Glutamatergic neuron (in vitro differentiated cells): ENCODE measurements at regions not wholly inside any gene's neighbourhood (a gene's known extent, or its start where the extent isn't known, plus 50 kb on each side); places are given as distances from the start of the nearest gene placed in this dataset.
A peak's percentile ranks its signal among the peaks of the same experiment; 100 is the strongest.

Experiments used
- DNase-seq: peaks from one replicate; pipeline ENCODE4 v3.0.0; 2022
- H3K27ac Mint-ChIP-seq: one replicate; pipeline ENCODE4 v1.8.0; 2020; ENCODE audit warnings: mild to moderate bottlenecking, mixed read lengths, inconsistent platforms; ENCODE audit not compliant: unreplicated experiment
- H3K27me3 Mint-ChIP-seq: one replicate; pipeline ENCODE4 v1.8.0; 2020; ENCODE audit warnings: mild to moderate bottlenecking, moderate library complexity, mixed read lengths, inconsistent platforms; ENCODE audit not compliant: unreplicated experiment
- H3K36me3 Mint-ChIP-seq: one replicate; pipeline ENCODE4 v1.8.0; 2020; ENCODE audit warnings: mild to moderate bottlenecking, mixed read lengths, inconsistent platforms; ENCODE audit not compliant: unreplicated experiment
- H3K4me1 Mint-ChIP-seq: one replicate; pipeline ENCODE4 v1.8.0; 2020; ENCODE audit warnings: mild to moderate bottlenecking, low read depth, mixed read lengths, inconsistent platforms; ENCODE audit not compliant: unreplicated experiment
- H3K4me3 Mint-ChIP-seq: one replicate; pipeline ENCODE4 v1.8.0; 2020; ENCODE audit warnings: mild to moderate bottlenecking, mixed read lengths, inconsistent platforms; ENCODE audit not compliant: unreplicated experiment
- H3K9me3 Mint-ChIP-seq: one replicate; pipeline ENCODE4 v1.8.0; 2020; ENCODE audit warnings: mild to moderate bottlenecking, moderate library complexity, mixed read lengths, inconsistent platforms; ENCODE audit not compliant: unreplicated experiment
- TF ChIP-seq, protein P1 (sequence below): fragments of 200-600 bp; sonication (generic); IDR thresholded peaks from one replicate; pipeline ENCODE4 v1.5.0; 2021; ENCODE audit not compliant: partially characterized antibody, unreplicated experiment

DNA sequence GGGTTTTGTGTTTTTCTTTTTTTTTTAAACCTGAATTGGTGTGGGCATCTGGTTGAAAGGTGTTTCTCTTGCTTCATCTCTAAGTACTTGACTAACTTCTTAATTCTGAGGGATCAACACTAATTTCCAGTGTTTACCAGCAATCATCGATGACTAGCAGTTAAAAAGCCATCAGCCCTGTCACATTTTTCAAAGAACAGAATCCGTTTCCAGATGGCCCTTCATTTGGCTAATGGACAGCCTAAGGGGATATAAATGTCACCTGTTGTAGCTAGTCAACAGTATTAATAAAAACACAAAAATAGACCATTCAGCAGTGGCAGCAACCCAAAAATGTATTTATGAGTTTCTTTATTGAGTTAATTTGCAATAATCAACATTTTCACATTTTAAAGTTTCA is 1076.5 kb downstream of the MAT2B start:
- no peak for DNase-seq
- TF ChIP-seq, protein P1, sequence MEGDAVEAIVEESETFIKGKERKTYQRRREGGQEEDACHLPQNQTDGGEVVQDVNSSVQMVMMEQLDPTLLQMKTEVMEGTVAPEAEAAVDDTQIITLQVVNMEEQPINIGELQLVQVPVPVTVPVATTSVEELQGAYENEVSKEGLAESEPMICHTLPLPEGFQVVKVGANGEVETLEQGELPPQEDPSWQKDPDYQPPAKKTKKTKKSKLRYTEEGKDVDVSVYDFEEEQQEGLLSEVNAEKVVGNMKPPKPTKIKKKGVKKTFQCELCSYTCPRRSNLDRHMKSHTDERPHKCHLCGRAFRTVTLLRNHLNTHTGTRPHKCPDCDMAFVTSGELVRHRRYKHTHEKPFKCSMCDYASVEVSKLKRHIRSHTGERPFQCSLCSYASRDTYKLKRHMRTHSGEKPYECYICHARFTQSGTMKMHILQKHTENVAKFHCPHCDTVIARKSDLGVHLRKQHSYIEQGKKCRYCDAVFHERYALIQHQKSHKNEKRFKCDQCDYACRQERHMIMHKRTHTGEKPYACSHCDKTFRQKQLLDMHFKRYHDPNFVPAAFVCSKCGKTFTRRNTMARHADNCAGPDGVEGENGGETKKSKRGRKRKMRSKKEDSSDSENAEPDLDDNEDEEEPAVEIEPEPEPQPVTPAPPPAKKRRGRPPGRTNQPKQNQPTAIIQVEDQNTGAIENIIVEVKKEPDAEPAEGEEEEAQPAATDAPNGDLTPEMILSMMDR = no peak
- H3K36me3 Mint-ChIP-seq = no peaks in the 10 kb centered on the region
- no peak overlapping the region for H3K4me3 Mint-ChIP-seq
- H3K27ac Mint-ChIP-seq = peak overlapping the region; percentile 75
- H3K27me3 Mint-ChIP-seq = no peaks in the 10 kb centered on the region
- H3K4me1 Mint-ChIP-seq = peaks cover 26% of the 10 kb centered on the region
- H3K9me3 Mint-ChIP-seq = no peaks in the 10 kb centered on the region

DNA sequence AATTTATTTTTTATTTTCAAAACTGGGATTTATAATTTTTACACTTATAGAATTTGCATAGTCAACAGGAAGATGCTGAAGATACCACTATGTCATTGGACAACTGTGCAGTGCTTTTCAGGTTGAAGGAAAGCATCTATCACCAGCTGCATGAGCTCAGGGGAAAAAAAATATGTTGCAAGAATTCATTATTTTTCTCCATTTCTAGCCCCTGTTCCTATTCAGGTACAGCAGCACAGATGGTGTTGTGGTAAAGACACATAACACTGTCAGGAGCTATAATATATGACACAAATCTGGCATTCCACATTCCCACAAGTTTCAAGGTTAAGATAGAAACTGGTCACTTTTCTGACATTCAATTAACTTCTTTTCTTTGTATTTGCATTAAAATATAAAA is 1088.6 kb downstream of the MAT2B start:
- Mint-ChIP-seq H3K36me3 (no peaks in the 10 kb centered on the region), H3K9me3 (peaks cover 1% of the 10 kb centered on the region), H3K4me3 (no peak overlapping the region), H3K4me1 (no peaks in the 10 kb centered on the region), H3K27ac (no peak overlapping the region), H3K27me3 (peaks cover under 1% of the 10 kb centered on the region)
- TF ChIP-seq, protein P1 = no peak
- no peak for DNase-seq

DNA sequence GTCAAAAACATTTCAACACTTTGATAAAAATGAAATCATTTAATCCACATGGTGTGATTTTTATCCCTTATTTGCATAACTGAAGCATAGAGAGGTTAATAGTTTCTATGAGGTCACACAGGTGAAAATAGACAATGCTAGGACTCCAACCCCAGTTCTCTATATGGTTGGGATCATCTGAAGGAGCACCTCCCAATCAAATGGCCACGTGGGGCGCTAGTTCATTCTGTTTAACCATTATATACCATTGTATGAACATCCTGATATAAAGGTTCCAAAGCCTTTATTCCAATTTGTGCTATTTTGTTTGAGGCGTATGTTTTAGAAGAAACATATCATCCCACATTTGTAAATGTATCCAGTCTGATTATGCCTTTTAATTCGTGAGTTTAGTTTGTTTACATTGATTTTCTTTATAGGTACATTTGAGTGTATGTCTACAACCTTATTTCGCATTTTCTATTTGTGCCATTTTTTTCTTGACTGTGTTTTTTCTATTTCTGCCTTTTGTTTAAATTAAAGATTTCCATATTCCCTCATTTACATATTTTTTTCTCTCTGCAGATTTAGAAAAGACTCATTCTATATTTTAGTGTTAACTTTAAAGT is 1092.0 kb downstream of the MAT2B start:
- no peak overlapping the region for H3K27ac Mint-ChIP-seq
- H3K4me1 Mint-ChIP-seq = no peaks in the 10 kb centered on the region
- H3K4me3 Mint-ChIP-seq = no peak overlapping the region
- no peaks in the 10 kb centered on the region for H3K36me3 Mint-ChIP-seq
- peaks cover 1% of the 10 kb centered on the region for H3K27me3 Mint-ChIP-seq
- no peaks in the 10 kb centered on the region for H3K9me3 Mint-ChIP-seq
- TF ChIP-seq, protein P1 = peak; percentile 62
- DNase-seq = peak; percentile 55

DNA sequence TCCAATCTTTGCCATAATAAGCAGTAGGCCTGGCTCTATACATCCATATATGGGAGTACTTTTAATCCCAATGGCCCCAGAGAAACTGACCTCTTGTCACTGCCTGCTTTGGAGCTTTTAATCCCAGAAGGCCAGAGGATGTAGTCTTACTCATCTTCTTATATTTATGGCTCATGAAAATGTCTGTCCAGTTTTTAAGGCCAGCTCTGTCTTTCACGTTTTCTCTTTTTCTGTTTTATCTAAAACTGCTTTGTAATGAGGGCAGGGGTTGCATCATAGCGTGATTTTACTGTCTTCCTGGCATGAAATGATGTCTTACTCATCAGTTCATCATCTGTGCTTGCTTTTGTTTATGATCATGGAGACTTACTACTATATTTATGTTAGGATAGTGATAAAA is 1094.9 kb downstream of the MAT2B start:
- Mint-ChIP-seq H3K4me3 (no peak overlapping the region), H3K27me3 (peaks cover 1% of the 10 kb centered on the region), H3K36me3 (no peaks in the 10 kb centered on the region), H3K9me3 (no peaks in the 10 kb centered on the region), H3K27ac (no peak overlapping the region), H3K4me1 (no peaks in the 10 kb centered on the region)
- DNase-seq = no peak
- TF ChIP-seq, protein P1 = no peak

DNA sequence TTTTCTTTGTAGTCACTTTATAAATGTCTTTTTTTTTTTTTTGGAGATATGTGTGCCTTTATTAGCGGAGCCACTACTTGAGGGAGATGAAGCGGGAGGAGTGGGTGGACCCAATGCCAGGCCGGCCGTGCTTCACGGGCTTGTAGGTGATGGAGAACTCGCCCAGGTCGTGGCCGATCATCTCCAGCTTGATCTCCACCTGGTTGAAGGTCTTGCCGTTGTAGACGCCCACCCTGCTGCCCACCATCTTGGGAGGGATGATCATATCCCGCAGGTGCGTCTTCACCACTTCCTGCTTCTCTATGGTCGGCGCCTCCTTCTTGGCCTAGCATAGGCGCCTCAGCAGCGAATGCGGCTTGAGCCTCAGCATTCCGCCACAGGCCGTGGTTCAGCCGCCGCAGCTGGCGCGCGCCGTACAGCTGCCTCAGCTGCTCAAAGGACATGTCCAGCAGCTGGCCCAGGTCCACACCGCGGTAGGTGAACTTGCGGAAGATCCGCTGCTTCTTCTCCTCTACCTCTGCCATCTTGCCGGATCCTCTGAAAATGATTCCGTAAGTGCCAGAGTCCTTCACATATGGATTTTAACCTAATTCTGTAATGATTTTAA is 1095.6 kb downstream of the MAT2B start:
- Mint-ChIP-seq H3K4me3 (no peak overlapping the region), H3K9me3 (no peaks in the 10 kb centered on the region), H3K4me1 (no peaks in the 10 kb centered on the region), H3K36me3 (no peaks in the 10 kb centered on the region), H3K27me3 (peaks cover 1% of the 10 kb centered on the region), H3K27ac (no peak overlapping the region)
- TF ChIP-seq, protein P1 = no peak
- no peak for DNase-seq
